GM12878 (cell line): ENCODE measurements at regions not wholly inside any gene's neighbourhood (a gene's known extent, or its start where the extent isn't known, plus 50 kb on each side); places are given as distances from the start of the nearest gene placed in this dataset.

Experiments
- ATAC-seq: fragments of 200-7000 bp; cut with Tn5 transposase; 3 replicates; pipeline ENCODE4 v1.9.1; 2020; ENCODE audit warnings: mild to moderate bottlenecking, moderate library complexity
- BruUV-seq: library from RNA; stranded (reverse); fragments of 400-500 nt; replicated peaks from 2 replicates; lab custom pipeline; 2021; lab: Mats Ljungman, UMichigan
- CTCF ChIA-PET: fragments of 300-600 bp; sonication (Branson Sonifier 250); formaldehyde crosslinking; extraction: SDS; loops from one replicate; lab custom pipeline; 2021; ENCODE audit warnings: inconsistent platforms; lab: Yijun Ruan, JAX
- POLR2A ChIA-PET: fragments of 350-600 bp; formaldehyde crosslinking; extraction: SDS; loops from one replicate; lab custom pipeline; 2021; ENCODE audit warnings: inconsistent platforms; lab: Charles Lee
- RAD21 ChIA-PET: fragments of 300-600 bp; sonication (Branson Sonifier 250); formaldehyde crosslinking; loops from one replicate; lab custom pipeline; 2023; ENCODE audit warnings: antibody characterized with exemption; ENCODE audit not compliant: unreplicated experiment; lab: Charles Lee
- SMC1A ChIA-PET: fragments of 300-600 bp; sonication (Branson Sonifier 250); formaldehyde crosslinking; loops from one replicate; lab custom pipeline; 2023; ENCODE audit not compliant: unreplicated experiment, uncharacterized antibody; lab: Charles Lee
- DNase-seq: peaks from one replicate; pipeline ENCODE4 v3.0.0-alpha.2; 2011; ENCODE audit warnings: low read depth, low spot score
- FAIRE-seq: peaks from 3 replicates; lab custom pipeline; 2011; peaks lifted over from hg19 to GRCh38; lab: Jason Lieb, UNC
- H2AFZ ChIP-seq: 2 replicates; pipeline ENCODE4 v1.6.0; 2011; ENCODE audit warnings: low read depth, low read length, control low read depth; ENCODE audit not compliant: control insufficient read depth
- H3K27ac ChIP-seq: 2 replicates; pipeline ENCODE4 v1.5.1; 2011; ENCODE audit warnings: control low read depth; ENCODE audit not compliant: control insufficient read depth, insufficient read depth
- H3K27me3 ChIP-seq, 2 experiments: replicated peaks in 1 of 2; 2 replicates each; pipeline versions ENCODE4 v1.6.0 to v1.6.1; 2011; ENCODE audit warnings: low read length in 1 of 2; ENCODE audit not compliant: control insufficient read depth in 2 of 2, insufficient read depth in 2 of 2
- H3K36me3 ChIP-seq, 2 experiments: 2 replicates each; pipeline ENCODE4 v1.5.1; 2011; ENCODE audit warnings: low read length in 1 of 2; ENCODE audit not compliant: control insufficient read depth in 2 of 2, insufficient read depth in 2 of 2
- H3K4me1 ChIP-seq: 2 replicates; pipeline ENCODE4 v1.6.1; 2011; ENCODE audit warnings: mild to moderate bottlenecking, low read length, moderate library complexity, mixed read lengths; ENCODE audit not compliant: control insufficient read depth, insufficient read depth
- H3K4me2 ChIP-seq: 2 replicates; pipeline ENCODE4 v1.6.0; 2011; ENCODE audit warnings: control low read depth; ENCODE audit not compliant: control insufficient read depth, insufficient read depth
- H3K4me3 ChIP-seq: fragments of 200-600 bp; sonication (generic); 2 replicates; pipeline ENCODE4 v1.5.1; 2016
- H3K79me2 ChIP-seq: 2 replicates; pipeline ENCODE4 v1.6.0; 2011; ENCODE audit warnings: low read length; ENCODE audit not compliant: control insufficient read depth, insufficient read depth
- H3K9ac ChIP-seq: 2 replicates; pipeline ENCODE4 v1.8.0; 2011; ENCODE audit warnings: low read length, control low read depth, mixed read lengths; ENCODE audit not compliant: control insufficient read depth, insufficient read depth
- H3K9me3 ChIP-seq: replicated peaks from 3 replicates; pipeline ENCODE4 v1.5.1; 2011; ENCODE audit warnings: mild to moderate bottlenecking, low read length; ENCODE audit not compliant: control insufficient read depth, insufficient read depth
- H4K20me1 ChIP-seq: 2 replicates; pipeline ENCODE4 v1.6.0; 2011; ENCODE audit not compliant: control insufficient read depth, insufficient read depth
- ATF2 ChIP-seq: IDR thresholded peaks from 2 replicates; pipeline ENCODE4 v1.6.1; 2012; ENCODE audit warnings: low read length, inconsistent platforms
- BCL3 ChIP-seq: IDR thresholded peaks from 2 replicates; pipeline ENCODE4 v1.6.1; 2011; ENCODE audit warnings: borderline replicate concordance, low read depth, mild to moderate bottlenecking, moderate library complexity, low read length; ENCODE audit not compliant: insufficient read depth, poor library complexity, severe bottlenecking
- CBX5 ChIP-seq: sonication (generic); IDR thresholded peaks from 2 replicates; pipeline ENCODE4 v1.6.1; 2016; ENCODE audit warnings: low read depth, moderate library complexity, mild to moderate bottlenecking, inconsistent platforms
- E4F1 ChIP-seq: fragments of 450-650 bp; IDR thresholded peaks from 2 replicates; pipeline ENCODE4 v1.6.1; 2018; ENCODE audit warnings: borderline replicate concordance, mild to moderate bottlenecking; ENCODE audit not compliant: partially characterized antibody
- IKZF1 ChIP-seq: fragments of 450-650 bp; conservative IDR thresholded peaks from 2 replicates; pipeline ENCODE4 v1.6.1; 2017; ENCODE audit warnings: antibody characterized with exemption, mild to moderate bottlenecking
- KDM1A ChIP-seq: fragments of 200-600 bp; sonication (generic); IDR thresholded peaks from 2 replicates; pipeline ENCODE4 v1.6.1; 2016; ENCODE audit warnings: borderline replicate concordance
- NR2C1 ChIP-seq: fragments of 450-650 bp; IDR thresholded peaks from 2 replicates; pipeline ENCODE4 v1.6.1; 2017; ENCODE audit warnings: antibody characterized with exemption, mild to moderate bottlenecking, moderate library complexity
- RAD51 ChIP-seq: fragments of 450-650 bp; IDR thresholded peaks from 2 replicates; pipeline ENCODE4 v1.6.1; 2016; ENCODE audit warnings: moderate library complexity, mild to moderate bottlenecking, inconsistent platforms
- RFX5 ChIP-seq: IDR thresholded peaks from 2 replicates; pipeline ENCODE4 v1.6.1; 2011; ENCODE audit warnings: low read depth, low read length, improper control_type of control experiment
- SMAD1 ChIP-seq: fragments of 450-650 bp; IDR thresholded peaks from 2 replicates; pipeline ENCODE4 v1.6.1; 2018; ENCODE audit warnings: mild to moderate bottlenecking, low read depth; ENCODE audit not compliant: partially characterized antibody
- STAT1 ChIP-seq: fragments of 450-650 bp; conservative IDR thresholded peaks from 2 replicates; pipeline ENCODE4 v1.6.1; 2014; ENCODE audit warnings: antibody characterized with exemption, mild to moderate bottlenecking
- SUPT20H ChIP-seq: IDR thresholded peaks from 2 replicates; pipeline ENCODE4 v1.6.1; 2011; ENCODE audit warnings: low read depth, mild to moderate bottlenecking, low read length, moderate library complexity, borderline replicate concordance; ENCODE audit not compliant: control insufficient read depth
- TCF7 ChIP-seq: IDR thresholded peaks from 2 replicates; pipeline ENCODE4 v1.6.1; 2014; ENCODE audit warnings: antibody characterized with exemption, borderline replicate concordance
- WRNIP1 ChIP-seq: IDR thresholded peaks from 2 replicates; pipeline ENCODE4 v1.6.1; 2011; ENCODE audit warnings: low read depth, low read length, improper control_type of control experiment, borderline replicate concordance
- ZBTB11 ChIP-seq: fragments of 450-650 bp; formaldehyde crosslinking; IDR thresholded peaks from 2 replicates; pipeline ENCODE4 v1.5.0; 2022; ENCODE audit warnings: mild to moderate bottlenecking, missing genetic modification characterization
- WGBS: methylation state at CpG from one replicate; pipeline ENCODE4 v1.1.6; 2016; ENCODE audit warnings: low lambda C conversion rate; ENCODE audit not compliant: insufficient replicate concordance, insufficient coverage; ENCODE audit errors: missing lambda C conversion rate; 5-methylcytosine and 5-hydroxymethylcytosine counted together
- in situ Hi-C: fragments of 300-500 bp; cut with MboI; formaldehyde crosslinking; loops from 9 replicates; pipeline ENCODE4 v1.14.3; 2018; ENCODE audit warnings: mixed read lengths
- intact Hi-C: fragments of 100-400 bp; cut with micrococcal nuclease; formaldehyde crosslinking; loops from one replicate; pipeline ENCODE4 v1.14.2; 2022; ENCODE audit not compliant: unreplicated experiment

- DNase-seq = no peak
- H3K9me3 ChIP-seq = no peaks in the 10 kb centered on the region; the same call in 2 of the 3 replicates
- 73% methylated on average over 28 of the region's 28 CpGs for WGBS
- no peak overlapping the region for H3K9ac ChIP-seq
- RAD21 ChIA-PET = no interaction called here
- CTCF ChIA-PET = no interaction called here
- in situ Hi-C loops (no loop called here), intact Hi-C loops (no loop called here)
- no peaks in the 10 kb centered on the region; the same call in 1 of the 2 replicates for H3K79me2 ChIP-seq
- H3K36me3 ChIP-seq = no peaks in the 10 kb centered on the region
- H2AFZ ChIP-seq = no peak overlapping the region
- no peak overlapping the region for H3K27ac ChIP-seq
- POLR2A ChIA-PET = no interaction called here
- no peaks in the 10 kb centered on the region for H3K4me1 ChIP-seq
- BruUV-seq = no TSS peak
- H3K27me3 ChIP-seq = no peaks in the 10 kb centered on the region
- H4K20me1 ChIP-seq = no peaks in the 10 kb centered on the region
- ATAC-seq = no peak
- H3K4me2 ChIP-seq = no peak overlapping the region
- H3K4me3 ChIP-seq = no peak overlapping the region
- FAIRE-seq = no peak
- SMC1A ChIA-PET = no interaction called here
- no peak for TF ChIP-seq ZBTB11 (CRISPR knock-in tag)
- no peak for TF ChIP-seq SUPT20H
- TF ChIP-seq NR2C1 = no peak
- no peak for TF ChIP-seq ATF2
- TF ChIP-seq CBX5 = no peak
- no peak for TF ChIP-seq RFX5
- no peak for TF ChIP-seq RAD51
- no peak for TF ChIP-seq WRNIP1
- TF ChIP-seq E4F1 = no peak
- TF ChIP-seq KDM1A = no peak
- no peak for TF ChIP-seq IKZF1
- no peak for TF ChIP-seq SMAD1
- TF ChIP-seq BCL3 = no peak
- no peak for TF ChIP-seq TCF7
- TF ChIP-seq STAT1 = no peak
These were observed 262.8 kb downstream of the BRD1 start for GRCh38 chr22:49564666-49565515.
